ENCODE measurements at regions not wholly inside any gene's neighbourhood (a gene's known extent, or its start where the extent isn't known, plus 50 kb on each side); places are given as distances from the start of the nearest gene placed in this dataset.

- TF ChIP-seq MAX (IDR thresholded peaks at IDR 0.05) (no peak), EP300 (IDR thresholded peaks at IDR 0.05; ENCODE audit: borderline replicate concordance) (no peak), CEBPB (IDR thresholded peaks at IDR 0.05) (no peak), REST (IDR thresholded peaks at IDR 0.05; ENCODE audit: low read depth) (no peak), NFIC (IDR thresholded peaks at IDR 0.05) (no peak), EGR1 (IDR thresholded peaks at IDR 0.05) (no peak), TAF1 (IDR thresholded peaks at IDR 0.05; ENCODE audit: low read depth) (no peak), CREB1 (IDR thresholded peaks at IDR 0.05; ENCODE audit: low read depth) (no peak), RAD21 (IDR thresholded peaks at IDR 0.05; ENCODE audit: low read depth) (no peak), YY1 (IDR thresholded peaks at IDR 0.05; ENCODE audit: low read depth) (no peak), TCF12 (IDR thresholded peaks at IDR 0.05; ENCODE audit: low read depth) (no peak), TEAD4 (IDR thresholded peaks at IDR 0.05) (no peak), ZBTB7A (IDR thresholded peaks at IDR 0.05; ENCODE audit: low read depth) (no peak), FOXM1 (IDR thresholded peaks at IDR 0.05; ENCODE audit: borderline replicate concordance, low read depth) (no peak)
Observed at GRCh38 chr17:22505660-22506059, 813.3 kb downstream of the KCNJ18 start.

Measured in Ishikawa (cell line).